HG02852 (cell line): ENCODE measurements at regions not wholly inside any gene's neighbourhood (a gene's known extent, or its start where the extent isn't known, plus 50 kb on each side); places are given as distances from the start of the nearest gene placed in this dataset.

Experiments used
- ATAC-seq: cut with Tn5 transposase; IDR thresholded peaks from one replicate; pipeline ENCODE4 v1.9.1; 2021; ENCODE audit warnings: mild to moderate bottlenecking, moderate library complexity; ENCODE audit not compliant: unreplicated experiment

GRCh38 chr18:38415811-38416210, 850.2 kb upstream of the CELF4 start:
- ATAC-seq = no peak

- ATAC-seq = no peak
These were observed 847.6 kb upstream of the CELF4 start for GRCh38 chr18:38413193-38413592.

GRCh38 chr18:38406607-38407006, 841.0 kb upstream of the CELF4 start:
- no peak for ATAC-seq

GRCh38 chr18:38402509-38402908, 836.9 kb upstream of the CELF4 start:
- ATAC-seq = no peak

- ATAC-seq = no peak
These were observed 831.5 kb upstream of the CELF4 start for GRCh38 chr18:38397094-38397493.

GRCh38 chr18:38386146-38386545, 820.5 kb upstream of the CELF4 start:
- no peak for ATAC-seq

- ATAC-seq = peak; percentile 45
These were observed 804.4 kb upstream of the CELF4 start for GRCh38 chr18:38369772-38370690.

- ATAC-seq = no peak
These were observed 803.3 kb upstream of the CELF4 start for GRCh38 chr18:38368886-38369285.

GRCh38 chr18:38368246-38368645, 802.6 kb upstream of the CELF4 start:
- no peak for ATAC-seq

- no peak for ATAC-seq
These were observed 801.9 kb upstream of the CELF4 start for GRCh38 chr18:38367473-38367872.

- ATAC-seq = no peak
These were observed 796.7 kb upstream of the CELF4 start for GRCh38 chr18:38362286-38362792.

GRCh38 chr18:38358805-38359657, 793.4 kb upstream of the CELF4 start:
- no peak for ATAC-seq

- ATAC-seq = no peak
These were observed 787.6 kb upstream of the CELF4 start for GRCh38 chr18:38353149-38353548.

GRCh38 chr18:38350141-38350540, 784.5 kb upstream of the CELF4 start:
- no peak for ATAC-seq

GRCh38 chr18:38330573-38330972, 765.0 kb upstream of the CELF4 start:
- ATAC-seq = no peak

- no peak for ATAC-seq
These were observed 763.5 kb upstream of the CELF4 start for GRCh38 chr18:38329145-38329544.

- no peak for ATAC-seq
These were observed 756.6 kb upstream of the CELF4 start for GRCh38 chr18:38322206-38322605.

- ATAC-seq = no peak
These were observed 755.7 kb upstream of the CELF4 start for GRCh38 chr18:38321262-38321661.

GRCh38 chr18:38318416-38318815, 752.8 kb upstream of the CELF4 start:
- ATAC-seq = no peak

GRCh38 chr18:38313831-38314230, 748.2 kb upstream of the CELF4 start:
- ATAC-seq = no peak

GRCh38 chr18:38312532-38312931, 746.9 kb upstream of the CELF4 start:
- no peak for ATAC-seq

GRCh38 chr18:38310936-38311335, 745.3 kb upstream of the CELF4 start:
- ATAC-seq = no peak
